Peyer's patch (tissue), 4 donors: ENCODE measurements at regions not wholly inside any gene's neighbourhood (a gene's known extent, or its start where the extent isn't known, plus 50 kb on each side); places are given as distances from the start of the nearest gene placed in this dataset.

Experiments
- CTCF ChIP-seq, 6 experiments: fragments of 450-650 bp in 4 of 6; fragments of 200-600 bp in 2 of 6; sonication (generic) in 1 of 6; IDR thresholded peaks; one replicate each; pipeline ENCODE4 v1.5.1; 2017 to 2019; ENCODE audit warnings: antibody characterized with exemption in 6 of 6, mild to moderate bottlenecking in 3 of 6, moderate library complexity in 1 of 6
- POLR2A ChIP-seq, 2 donors: fragments of 450-650 bp; IDR thresholded peaks; one replicate each; pipeline ENCODE4 v1.5.1; 2017; ENCODE audit warnings: antibody characterized with exemption in 2 of 2, mild to moderate bottlenecking in 2 of 2, moderate library complexity in 2 of 2

GRCh38 chr4:104593019-104593418 is 98.3 kb upstream of the CXXC4 start:
- TF ChIP-seq POLR2A (IDR thresholded peaks at IDR 0.05) (no peak), CTCF (IDR thresholded peaks at IDR 0.05) (no peak)
